ENCODE measurements at regions not wholly inside any gene's neighbourhood (a gene's known extent, or its start where the extent isn't known, plus 50 kb on each side); places are given as distances from the start of the nearest gene placed in this dataset.

DNA sequence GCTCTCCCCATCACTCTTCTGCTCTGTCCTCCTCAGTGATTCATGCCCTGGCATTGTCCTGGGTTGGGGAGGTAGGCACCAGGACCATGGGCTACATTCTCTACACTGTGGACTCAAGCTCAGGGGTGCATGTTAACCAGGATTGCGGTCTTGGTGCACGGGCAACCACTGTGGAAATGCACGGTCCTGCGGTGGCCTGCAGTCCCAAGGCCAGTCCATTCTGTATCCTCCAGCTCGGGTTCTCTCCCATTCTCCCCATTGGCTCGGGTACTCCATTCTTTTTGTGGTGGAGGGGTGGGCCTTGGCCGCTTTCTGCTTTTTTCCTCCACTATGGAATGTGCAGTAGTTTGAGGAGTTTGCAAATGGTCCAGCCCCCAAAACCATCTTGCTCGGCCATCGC is 215.0 kb upstream of the MYT1L start (continued):
- TF ChIP-seq TAF7 (optimal IDR thresholded peaks at IDR 0.05; ENCODE audit: borderline replicate concordance, low read depth, low read length) (no peak), SRF (IDR thresholded peaks at IDR 0.05; ENCODE audit: low read depth, low read length) (no peak), SP1 (IDR thresholded peaks at IDR 0.05; ENCODE audit: low read depth, low read length) (no peak)
- TF ChIP-seq, protein P1, sequence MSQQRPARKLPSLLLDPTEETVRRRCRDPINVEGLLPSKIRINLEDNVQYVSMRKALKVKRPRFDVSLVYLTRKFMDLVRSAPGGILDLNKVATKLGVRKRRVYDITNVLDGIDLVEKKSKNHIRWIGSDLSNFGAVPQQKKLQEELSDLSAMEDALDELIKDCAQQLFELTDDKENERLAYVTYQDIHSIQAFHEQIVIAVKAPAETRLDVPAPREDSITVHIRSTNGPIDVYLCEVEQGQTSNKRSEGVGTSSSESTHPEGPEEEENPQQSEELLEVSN (IDR thresholded peaks at IDR 0.05), result no peak
- TF ChIP-seq, protein P2, sequence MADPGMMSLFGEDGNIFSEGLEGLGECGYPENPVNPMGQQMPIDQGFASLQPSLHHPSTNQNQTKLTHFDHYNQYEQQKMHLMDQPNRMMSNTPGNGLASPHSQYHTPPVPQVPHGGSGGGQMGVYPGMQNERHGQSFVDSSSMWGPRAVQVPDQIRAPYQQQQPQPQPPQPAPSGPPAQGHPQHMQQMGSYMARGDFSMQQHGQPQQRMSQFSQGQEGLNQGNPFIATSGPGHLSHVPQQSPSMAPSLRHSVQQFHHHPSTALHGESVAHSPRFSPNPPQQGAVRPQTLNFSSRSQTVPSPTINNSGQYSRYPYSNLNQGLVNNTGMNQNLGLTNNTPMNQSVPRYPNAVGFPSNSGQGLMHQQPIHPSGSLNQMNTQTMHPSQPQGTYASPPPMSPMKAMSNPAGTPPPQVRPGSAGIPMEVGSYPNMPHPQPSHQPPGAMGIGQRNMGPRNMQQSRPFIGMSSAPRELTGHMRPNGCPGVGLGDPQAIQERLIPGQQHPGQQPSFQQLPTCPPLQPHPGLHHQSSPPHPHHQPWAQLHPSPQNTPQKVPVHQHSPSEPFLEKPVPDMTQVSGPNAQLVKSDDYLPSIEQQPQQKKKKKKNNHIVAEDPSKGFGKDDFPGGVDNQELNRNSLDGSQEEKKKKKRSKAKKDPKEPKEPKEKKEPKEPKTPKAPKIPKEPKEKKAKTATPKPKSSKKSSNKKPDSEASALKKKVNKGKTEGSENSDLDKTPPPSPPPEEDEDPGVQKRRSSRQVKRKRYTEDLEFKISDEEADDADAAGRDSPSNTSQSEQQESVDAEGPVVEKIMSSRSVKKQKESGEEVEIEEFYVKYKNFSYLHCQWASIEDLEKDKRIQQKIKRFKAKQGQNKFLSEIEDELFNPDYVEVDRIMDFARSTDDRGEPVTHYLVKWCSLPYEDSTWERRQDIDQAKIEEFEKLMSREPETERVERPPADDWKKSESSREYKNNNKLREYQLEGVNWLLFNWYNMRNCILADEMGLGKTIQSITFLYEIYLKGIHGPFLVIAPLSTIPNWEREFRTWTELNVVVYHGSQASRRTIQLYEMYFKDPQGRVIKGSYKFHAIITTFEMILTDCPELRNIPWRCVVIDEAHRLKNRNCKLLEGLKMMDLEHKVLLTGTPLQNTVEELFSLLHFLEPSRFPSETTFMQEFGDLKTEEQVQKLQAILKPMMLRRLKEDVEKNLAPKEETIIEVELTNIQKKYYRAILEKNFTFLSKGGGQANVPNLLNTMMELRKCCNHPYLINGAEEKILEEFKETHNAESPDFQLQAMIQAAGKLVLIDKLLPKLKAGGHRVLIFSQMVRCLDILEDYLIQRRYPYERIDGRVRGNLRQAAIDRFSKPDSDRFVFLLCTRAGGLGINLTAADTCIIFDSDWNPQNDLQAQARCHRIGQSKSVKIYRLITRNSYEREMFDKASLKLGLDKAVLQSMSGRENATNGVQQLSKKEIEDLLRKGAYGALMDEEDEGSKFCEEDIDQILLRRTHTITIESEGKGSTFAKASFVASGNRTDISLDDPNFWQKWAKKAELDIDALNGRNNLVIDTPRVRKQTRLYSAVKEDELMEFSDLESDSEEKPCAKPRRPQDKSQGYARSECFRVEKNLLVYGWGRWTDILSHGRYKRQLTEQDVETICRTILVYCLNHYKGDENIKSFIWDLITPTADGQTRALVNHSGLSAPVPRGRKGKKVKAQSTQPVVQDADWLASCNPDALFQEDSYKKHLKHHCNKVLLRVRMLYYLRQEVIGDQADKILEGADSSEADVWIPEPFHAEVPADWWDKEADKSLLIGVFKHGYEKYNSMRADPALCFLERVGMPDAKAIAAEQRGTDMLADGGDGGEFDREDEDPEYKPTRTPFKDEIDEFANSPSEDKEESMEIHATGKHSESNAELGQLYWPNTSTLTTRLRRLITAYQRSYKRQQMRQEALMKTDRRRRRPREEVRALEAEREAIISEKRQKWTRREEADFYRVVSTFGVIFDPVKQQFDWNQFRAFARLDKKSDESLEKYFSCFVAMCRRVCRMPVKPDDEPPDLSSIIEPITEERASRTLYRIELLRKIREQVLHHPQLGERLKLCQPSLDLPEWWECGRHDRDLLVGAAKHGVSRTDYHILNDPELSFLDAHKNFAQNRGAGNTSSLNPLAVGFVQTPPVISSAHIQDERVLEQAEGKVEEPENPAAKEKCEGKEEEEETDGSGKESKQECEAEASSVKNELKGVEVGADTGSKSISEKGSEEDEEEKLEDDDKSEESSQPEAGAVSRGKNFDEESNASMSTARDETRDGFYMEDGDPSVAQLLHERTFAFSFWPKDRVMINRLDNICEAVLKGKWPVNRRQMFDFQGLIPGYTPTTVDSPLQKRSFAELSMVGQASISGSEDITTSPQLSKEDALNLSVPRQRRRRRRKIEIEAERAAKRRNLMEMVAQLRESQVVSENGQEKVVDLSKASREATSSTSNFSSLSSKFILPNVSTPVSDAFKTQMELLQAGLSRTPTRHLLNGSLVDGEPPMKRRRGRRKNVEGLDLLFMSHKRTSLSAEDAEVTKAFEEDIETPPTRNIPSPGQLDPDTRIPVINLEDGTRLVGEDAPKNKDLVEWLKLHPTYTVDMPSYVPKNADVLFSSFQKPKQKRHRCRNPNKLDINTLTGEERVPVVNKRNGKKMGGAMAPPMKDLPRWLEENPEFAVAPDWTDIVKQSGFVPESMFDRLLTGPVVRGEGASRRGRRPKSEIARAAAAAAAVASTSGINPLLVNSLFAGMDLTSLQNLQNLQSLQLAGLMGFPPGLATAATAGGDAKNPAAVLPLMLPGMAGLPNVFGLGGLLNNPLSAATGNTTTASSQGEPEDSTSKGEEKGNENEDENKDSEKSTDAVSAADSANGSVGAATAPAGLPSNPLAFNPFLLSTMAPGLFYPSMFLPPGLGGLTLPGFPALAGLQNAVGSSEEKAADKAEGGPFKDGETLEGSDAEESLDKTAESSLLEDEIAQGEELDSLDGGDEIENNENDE (IDR thresholded peaks at IDR 0.05; ENCODE audit: insufficient replicate concordance, low read length), result no peak

Measured in H1 (cell line).